Stimulated activated memory B cell treated with anti-CD40 and anti-IgM and Interleukin-4, amounts not matched to agents 10 μg/mL and 1 μg/mL and 100 μg/mL, for 72 hours (primary cell): ENCODE measurements at regions not wholly inside any gene's neighbourhood (a gene's known extent, or its start where the extent isn't known, plus 50 kb on each side); places are given as distances from the start of the nearest gene placed in this dataset.
"Not testable (repeated sequence)": the region's sequence is repeated elsewhere in the genome, so short reads cannot be mapped to it uniquely, and the experiment has no call there.

Experiments
- ATAC-seq: fragments of 150-1000 bp; cut with Tn5 transposase; 2 replicates; pipeline ENCODE4 v1.10.0; 2021
- H3K27ac Mint-ChIP-seq: one replicate; pipeline ENCODE4 v1.8.0; 2022; ENCODE audit warnings: mild to moderate bottlenecking, mixed read lengths
- H3K27me3 Mint-ChIP-seq: one replicate; pipeline ENCODE4 v1.8.0; 2022; ENCODE audit warnings: mixed read lengths
- H3K36me3 Mint-ChIP-seq: one replicate; pipeline ENCODE4 v1.8.0; 2022; ENCODE audit warnings: mixed read lengths
- H3K4me1 Mint-ChIP-seq: one replicate; pipeline ENCODE4 v1.8.0; 2022; ENCODE audit warnings: mixed read lengths
- H3K4me3 Mint-ChIP-seq: one replicate; pipeline ENCODE4 v1.8.0; 2022; ENCODE audit warnings: mild to moderate bottlenecking, moderate library complexity, mixed read lengths
- H3K9me3 Mint-ChIP-seq: one replicate; pipeline ENCODE4 v1.8.0; 2022; ENCODE audit warnings: mixed read lengths

- Mint-ChIP-seq H3K27me3 (no peaks in the 10 kb centered on the region), H3K4me1 (peaks cover 5% of the 10 kb centered on the region), H3K36me3 (no peaks in the 10 kb centered on the region), H3K27ac (no peak overlapping the region), H3K4me3 (no peak overlapping the region), H3K9me3 (no peaks in the 10 kb centered on the region)
- no peak for ATAC-seq
Measured at GRCh38 chr5:156021866-156022265, 305.1 kb upstream of the SGCD start.

DNA sequence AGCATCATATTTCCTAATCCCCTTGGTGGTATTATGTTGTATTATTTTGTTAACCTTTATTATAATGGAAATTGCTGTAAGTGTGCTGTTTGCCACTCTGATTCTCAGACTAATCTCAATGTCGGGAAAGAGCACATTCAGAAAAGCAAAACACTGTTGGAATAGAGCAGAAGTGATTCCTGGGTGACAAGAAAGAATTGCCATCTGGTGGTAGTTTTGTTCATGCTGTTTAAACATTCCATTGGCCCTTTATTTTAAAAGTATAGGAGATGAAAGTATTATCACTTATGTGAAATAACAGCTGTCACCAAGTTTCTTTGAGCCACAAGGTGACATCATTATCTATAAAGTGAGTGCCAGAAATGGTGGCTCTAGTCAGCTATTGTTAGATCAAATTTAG is 301.3 kb upstream of the SGCD start:
- ATAC-seq, result no peak
- no peak overlapping the region for H3K4me3 Mint-ChIP-seq
- H3K4me1 Mint-ChIP-seq, result peaks cover 5% of the 10 kb centered on the region
- H3K27ac Mint-ChIP-seq, result no peak overlapping the region
- no peaks in the 10 kb centered on the region for H3K36me3 Mint-ChIP-seq
- H3K27me3 Mint-ChIP-seq, result no peaks in the 10 kb centered on the region
- H3K9me3 Mint-ChIP-seq, result no peaks in the 10 kb centered on the region

GRCh38 chr5:156031181-156031580 is 295.8 kb upstream of the SGCD start:
- ATAC-seq, result no peak
- no peaks in the 10 kb centered on the region for H3K9me3 Mint-ChIP-seq

DNA sequence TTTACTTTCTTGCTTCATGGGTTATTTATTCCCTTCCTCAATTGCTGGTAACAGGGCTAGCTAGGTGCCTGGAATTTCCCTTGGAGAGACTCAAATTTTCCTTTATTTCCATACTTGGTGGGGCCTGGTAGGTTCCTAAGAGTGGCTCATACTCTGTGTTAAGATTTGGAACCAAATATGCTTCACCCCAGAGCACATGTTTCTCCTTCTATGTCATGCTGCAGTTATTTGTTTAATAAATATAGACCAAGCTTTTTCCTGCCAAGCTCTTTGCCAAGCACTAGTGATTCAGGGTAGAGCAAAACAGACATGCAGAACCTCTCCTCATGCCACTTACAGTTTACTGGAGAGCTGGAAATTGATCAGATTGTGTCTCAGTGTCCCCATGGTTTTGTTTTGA is 290.3 kb upstream of the SGCD start:
- Mint-ChIP-seq H3K4me1 (no peaks in the 10 kb centered on the region), H3K4me3 (no peak overlapping the region), H3K9me3 (no peaks in the 10 kb centered on the region), H3K27ac (no peak overlapping the region), H3K36me3 (no peaks in the 10 kb centered on the region), H3K27me3 (no peaks in the 10 kb centered on the region)
- ATAC-seq, result no peak

More at GRCh38 chr5:156031181-156031580, 295.8 kb upstream of the SGCD start:
- Mint-ChIP-seq H3K27ac (no peak overlapping the region), H3K27me3 (no peaks in the 10 kb centered on the region), H3K4me1 (no peaks in the 10 kb centered on the region), H3K4me3 (no peak overlapping the region), H3K36me3 (no peaks in the 10 kb centered on the region)

DNA sequence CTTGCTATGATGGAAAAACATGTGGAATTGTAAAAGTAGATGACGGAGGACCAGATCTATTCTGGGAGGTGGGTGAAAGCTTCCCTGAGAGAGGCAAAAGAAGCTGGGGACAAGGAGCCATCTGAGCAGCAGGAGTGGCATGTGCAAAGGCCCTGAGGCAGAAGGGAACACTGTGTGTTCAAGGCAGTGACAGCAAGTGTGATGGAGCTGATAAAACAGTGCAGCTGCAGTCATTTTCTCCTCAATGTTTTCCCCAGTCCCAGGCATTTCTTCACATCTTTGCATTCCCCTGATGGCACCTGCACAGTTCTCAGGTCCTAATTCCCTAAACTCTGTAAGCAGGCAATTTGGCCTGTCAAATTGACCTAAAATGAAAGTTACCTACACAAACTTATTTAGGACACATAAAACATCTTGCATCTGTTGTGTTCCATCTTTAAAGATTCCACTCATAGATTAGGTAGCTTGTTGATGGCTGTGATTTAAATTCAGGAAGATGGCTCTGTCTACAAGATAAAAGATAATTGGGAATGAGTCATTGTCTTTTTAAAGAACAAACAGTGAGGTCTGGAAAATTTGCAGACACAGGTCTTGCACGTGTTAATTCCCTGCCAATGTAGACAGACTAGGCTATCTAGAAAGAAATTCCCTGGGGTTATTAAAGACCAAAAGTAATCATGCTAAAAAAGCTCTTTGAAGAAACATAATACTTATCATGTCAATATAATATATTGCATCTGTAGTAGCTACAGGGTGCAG is 289.6 kb upstream of the SGCD start:
- no peak for ATAC-seq
- Mint-ChIP-seq H3K27me3 (no peaks in the 10 kb centered on the region), H3K36me3 (no peaks in the 10 kb centered on the region), H3K9me3 (no peaks in the 10 kb centered on the region), H3K4me1 (no peaks in the 10 kb centered on the region), H3K27ac (no peak overlapping the region), H3K4me3 (no peak overlapping the region)

- H3K27me3 Mint-ChIP-seq, result no peaks in the 10 kb centered on the region
- no peaks in the 10 kb centered on the region for H3K36me3 Mint-ChIP-seq
- H3K4me1 Mint-ChIP-seq, result no peaks in the 10 kb centered on the region
- no peak for ATAC-seq
- H3K9me3 Mint-ChIP-seq, result no peaks in the 10 kb centered on the region
- H3K4me3 Mint-ChIP-seq, result no peak overlapping the region
- no peak overlapping the region for H3K27ac Mint-ChIP-seq
Measured at GRCh38 chr5:156042726-156043125, 284.2 kb upstream of the SGCD start.

DNA sequence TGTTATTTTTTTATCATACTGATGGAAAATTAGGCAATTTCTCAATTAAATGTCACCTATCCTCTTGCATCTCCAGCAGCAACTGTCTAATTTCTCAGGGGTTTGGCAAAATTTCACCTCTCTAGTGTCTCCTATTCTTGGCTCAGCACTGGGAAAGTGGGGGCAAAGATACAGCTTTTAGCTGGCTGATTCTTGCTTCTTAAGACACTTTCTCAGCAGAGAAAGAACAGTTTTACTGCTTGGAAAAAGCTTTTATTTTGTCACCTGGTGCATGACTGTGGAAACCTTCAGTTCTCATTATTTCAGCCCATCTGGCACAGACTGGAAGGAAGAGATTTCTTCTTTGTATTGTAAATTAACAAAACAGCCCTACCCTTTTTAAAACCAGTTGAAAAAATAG is 283.6 kb upstream of the SGCD start:
- H3K36me3 Mint-ChIP-seq, result no peaks in the 10 kb centered on the region
- no peaks in the 10 kb centered on the region for H3K4me1 Mint-ChIP-seq
- no peaks in the 10 kb centered on the region for H3K9me3 Mint-ChIP-seq
- ATAC-seq, result no peak
- H3K27me3 Mint-ChIP-seq, result no peaks in the 10 kb centered on the region
- H3K4me3 Mint-ChIP-seq, result no peak overlapping the region
- no peak overlapping the region for H3K27ac Mint-ChIP-seq

GRCh38 chr5:156051972-156052371 is 275.0 kb upstream of the SGCD start:
- Mint-ChIP-seq H3K4me1 (no peaks in the 10 kb centered on the region), H3K9me3 (peaks cover 3% of the 10 kb centered on the region), H3K27ac (no peak overlapping the region), H3K36me3 (no peaks in the 10 kb centered on the region), H3K4me3 (no peak overlapping the region), H3K27me3 (no peaks in the 10 kb centered on the region)
- no peak for ATAC-seq

DNA sequence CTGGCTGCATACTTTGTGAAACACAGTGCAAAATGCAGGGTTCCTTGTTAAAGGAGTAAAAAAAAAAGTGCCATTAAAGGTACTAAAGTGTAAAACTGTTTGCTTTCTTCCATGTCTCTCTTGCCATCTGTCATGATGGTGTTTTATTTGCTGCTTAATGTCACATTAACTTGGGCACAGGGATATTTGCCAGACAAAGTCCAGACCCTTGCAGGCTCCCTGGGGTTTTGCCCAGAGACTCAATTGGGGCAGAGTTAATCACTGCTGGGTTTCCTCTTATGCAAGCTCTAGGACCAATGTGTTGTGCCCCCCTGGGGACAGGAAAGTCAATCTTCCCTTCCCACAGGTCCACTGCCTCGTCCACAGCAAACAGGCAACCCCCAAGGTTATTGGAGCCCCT is 274.3 kb upstream of the SGCD start:
- no peak overlapping the region for H3K4me3 Mint-ChIP-seq
- H3K36me3 Mint-ChIP-seq, result no peaks in the 10 kb centered on the region
- H3K27ac Mint-ChIP-seq, result no peak overlapping the region
- H3K9me3 Mint-ChIP-seq, result peaks cover 3% of the 10 kb centered on the region
- no peaks in the 10 kb centered on the region for H3K4me1 Mint-ChIP-seq
- ATAC-seq, result peak; percentile 8
- H3K27me3 Mint-ChIP-seq, result no peaks in the 10 kb centered on the region

DNA sequence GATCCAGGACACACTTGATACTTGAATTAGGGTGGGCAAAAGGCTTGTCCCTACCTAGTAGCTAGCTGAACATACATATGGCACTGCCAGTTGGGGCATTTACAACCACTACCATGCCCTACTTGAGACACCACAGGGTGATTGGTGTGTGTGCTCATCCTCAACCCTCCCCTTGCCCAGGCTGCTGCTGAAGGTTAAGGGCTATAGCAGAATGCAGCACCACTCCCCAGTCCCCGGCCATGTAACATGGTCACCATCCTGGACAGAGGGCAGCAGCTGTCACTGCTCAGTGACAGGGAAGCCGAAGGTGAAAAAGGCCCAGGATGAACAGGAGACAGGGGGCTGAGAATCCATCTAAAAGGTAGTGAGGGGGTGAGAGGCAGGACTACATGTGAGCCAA is 273.9 kb upstream of the SGCD start:
- H3K9me3 Mint-ChIP-seq, result peaks cover 3% of the 10 kb centered on the region
- H3K4me3 Mint-ChIP-seq, result no peak overlapping the region
- H3K27ac Mint-ChIP-seq, result no peak overlapping the region
- H3K4me1 Mint-ChIP-seq, result no peaks in the 10 kb centered on the region
- peak; percentile 27 for ATAC-seq
- no peaks in the 10 kb centered on the region for H3K36me3 Mint-ChIP-seq
- no peaks in the 10 kb centered on the region for H3K27me3 Mint-ChIP-seq

DNA sequence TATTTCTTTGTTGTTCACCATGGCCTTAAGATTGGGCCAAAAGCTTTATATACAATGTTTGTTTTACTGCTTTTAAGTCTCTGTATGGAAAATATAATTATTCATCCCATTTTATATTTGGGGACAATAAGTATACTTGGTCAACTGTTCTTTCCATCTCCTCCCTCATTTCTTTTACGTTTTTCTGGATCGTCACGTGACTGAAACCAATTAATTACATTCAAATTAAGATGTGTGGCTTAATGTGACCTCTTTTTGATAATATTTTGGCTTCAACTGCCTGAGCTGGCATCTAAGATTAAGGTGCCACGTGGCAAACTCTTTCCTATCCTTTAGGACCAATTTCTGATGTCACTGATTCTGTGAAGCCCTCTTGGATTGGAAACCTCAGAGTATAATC is 250.1 kb upstream of the SGCD start:
- Mint-ChIP-seq H3K4me3 (no peak overlapping the region), H3K27me3 (no peaks in the 10 kb centered on the region), H3K4me1 (no peaks in the 10 kb centered on the region), H3K27ac (no peak overlapping the region), H3K9me3 (peaks cover 7% of the 10 kb centered on the region), H3K36me3 (no peaks in the 10 kb centered on the region)
- ATAC-seq, result no peak

DNA sequence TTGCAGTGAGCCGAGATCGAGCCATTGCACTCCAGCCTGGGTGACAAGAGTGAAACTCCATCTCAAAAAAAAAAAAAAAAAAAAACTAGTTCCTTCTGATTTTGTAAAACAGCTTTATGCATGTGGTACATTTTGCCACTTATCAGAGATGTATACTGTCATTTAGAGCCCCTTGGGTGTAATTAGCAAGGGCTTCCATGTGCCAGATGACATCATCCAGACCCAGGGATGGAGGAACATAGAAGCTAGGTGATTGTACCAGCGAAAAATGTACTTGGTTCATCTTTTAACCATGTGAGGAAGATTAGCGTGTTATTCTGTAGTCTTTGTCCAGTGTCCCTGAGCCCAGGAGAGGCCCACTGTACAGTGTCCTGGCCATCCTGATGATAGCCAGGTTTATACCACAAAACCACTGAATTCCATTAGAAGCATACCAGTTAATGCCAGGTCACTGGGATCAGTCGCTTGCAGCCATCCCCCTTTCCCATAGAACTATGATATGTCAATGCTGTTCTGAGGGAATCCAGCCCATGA is 239.3 kb upstream of the SGCD start:
- Mint-ChIP-seq H3K27me3 (no peaks in the 10 kb centered on the region), H3K9me3 (peaks cover 9% of the 10 kb centered on the region), H3K27ac (no peak overlapping the region), H3K36me3 (no peaks in the 10 kb centered on the region), H3K4me3 (no peak overlapping the region), H3K4me1 (no peaks in the 10 kb centered on the region)
- no peak for ATAC-seq

GRCh38 chr5:156089955-156090940 is 236.7 kb upstream of the SGCD start:
- H3K4me3 Mint-ChIP-seq, H3K27me3 Mint-ChIP-seq, H3K36me3 Mint-ChIP-seq, H3K27ac Mint-ChIP-seq, H3K4me1 Mint-ChIP-seq, ATAC-seq, H3K9me3 Mint-ChIP-seq: not testable (repeated sequence)

GRCh38 chr5:156093024-156093423 is 233.9 kb upstream of the SGCD start:
- H3K36me3 Mint-ChIP-seq, result no peaks in the 10 kb centered on the region
- H3K27me3 Mint-ChIP-seq, result no peaks in the 10 kb centered on the region
- H3K4me3 Mint-ChIP-seq, result no peak overlapping the region
- ATAC-seq, result no peak
- no peaks in the 10 kb centered on the region for H3K4me1 Mint-ChIP-seq
- peaks cover 9% of the 10 kb centered on the region for H3K9me3 Mint-ChIP-seq
- H3K27ac Mint-ChIP-seq, result no peak overlapping the region

DNA sequence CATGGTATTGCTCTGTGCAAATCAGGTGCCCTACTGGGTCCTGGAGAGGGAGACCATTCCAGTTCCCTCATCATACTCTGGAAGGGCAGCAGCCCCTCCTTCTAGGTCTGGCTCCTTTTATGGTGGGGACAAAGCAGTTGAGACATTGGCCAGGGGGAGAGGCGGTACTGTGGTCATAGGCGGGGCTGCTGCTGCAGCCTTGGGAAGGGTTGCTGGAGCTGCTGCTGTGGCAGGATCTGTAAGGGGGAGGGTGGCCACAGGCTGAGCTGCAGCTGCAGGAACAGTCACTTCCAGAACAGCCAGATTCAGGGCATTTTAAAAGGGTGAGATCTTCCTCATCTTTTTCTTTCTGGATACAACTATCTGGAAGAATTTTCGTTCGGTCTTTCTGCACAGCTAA is 233.0 kb upstream of the SGCD start:
- Mint-ChIP-seq H3K4me1 (no peaks in the 10 kb centered on the region), H3K27ac (no peak overlapping the region), H3K27me3 (no peaks in the 10 kb centered on the region), H3K4me3 (no peak overlapping the region), H3K36me3 (no peaks in the 10 kb centered on the region), H3K9me3 (peaks cover 9% of the 10 kb centered on the region)
- ATAC-seq, result no peak
